ENCODE measurements at regions not wholly inside any gene's neighbourhood (a gene's known extent, or its start where the extent isn't known, plus 50 kb on each side); places are given as distances from the start of the nearest gene placed in this dataset.

DNA sequence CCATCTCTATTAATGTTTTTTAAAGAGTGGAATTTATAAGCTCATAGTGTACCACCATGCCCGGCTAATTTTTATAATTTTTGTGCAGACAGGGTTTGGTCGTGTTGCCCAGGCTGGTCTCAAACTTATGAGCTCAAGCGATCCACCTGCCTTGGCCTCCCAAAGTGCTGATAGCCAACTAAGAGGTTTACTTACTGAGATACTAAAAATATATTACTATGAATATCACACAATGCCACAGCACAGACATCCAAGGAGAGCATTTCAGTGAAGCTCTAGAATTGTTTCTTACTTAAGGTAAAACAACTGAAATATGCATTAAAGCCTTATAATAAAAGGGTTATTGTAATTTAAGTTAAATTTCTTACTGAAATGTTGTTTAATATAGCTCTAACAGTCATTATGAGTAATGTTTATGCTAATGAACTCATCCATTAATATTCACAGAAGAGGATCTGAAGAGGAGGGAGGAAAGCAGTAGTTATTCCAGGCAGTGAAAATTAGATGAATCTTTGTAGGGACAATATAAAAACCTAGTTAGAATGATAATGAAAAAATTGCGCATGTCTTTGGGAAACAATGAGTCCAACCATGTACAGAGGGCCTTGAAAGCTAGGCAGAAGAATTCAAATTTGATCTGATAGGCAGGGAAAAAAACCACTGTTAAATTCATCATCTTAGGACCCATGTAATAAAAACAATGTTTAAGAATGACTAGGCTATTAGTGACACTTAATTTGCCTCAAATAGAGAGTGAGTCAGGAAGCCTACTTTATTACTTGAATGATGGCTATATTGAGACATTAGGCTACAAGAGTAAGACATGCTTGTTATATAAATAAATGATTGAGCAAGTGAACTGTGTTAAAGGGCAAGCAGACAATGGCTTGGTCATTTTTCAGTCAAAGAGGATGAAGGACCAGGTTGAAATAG, 99.2 kb downstream of the SLC41A2 start:
- no peak overlapping the region for H3K4me3 ChIP-seq (replicated peaks; ENCODE audit: low read depth, low read length)
- TF ChIP-seq, protein P1, sequence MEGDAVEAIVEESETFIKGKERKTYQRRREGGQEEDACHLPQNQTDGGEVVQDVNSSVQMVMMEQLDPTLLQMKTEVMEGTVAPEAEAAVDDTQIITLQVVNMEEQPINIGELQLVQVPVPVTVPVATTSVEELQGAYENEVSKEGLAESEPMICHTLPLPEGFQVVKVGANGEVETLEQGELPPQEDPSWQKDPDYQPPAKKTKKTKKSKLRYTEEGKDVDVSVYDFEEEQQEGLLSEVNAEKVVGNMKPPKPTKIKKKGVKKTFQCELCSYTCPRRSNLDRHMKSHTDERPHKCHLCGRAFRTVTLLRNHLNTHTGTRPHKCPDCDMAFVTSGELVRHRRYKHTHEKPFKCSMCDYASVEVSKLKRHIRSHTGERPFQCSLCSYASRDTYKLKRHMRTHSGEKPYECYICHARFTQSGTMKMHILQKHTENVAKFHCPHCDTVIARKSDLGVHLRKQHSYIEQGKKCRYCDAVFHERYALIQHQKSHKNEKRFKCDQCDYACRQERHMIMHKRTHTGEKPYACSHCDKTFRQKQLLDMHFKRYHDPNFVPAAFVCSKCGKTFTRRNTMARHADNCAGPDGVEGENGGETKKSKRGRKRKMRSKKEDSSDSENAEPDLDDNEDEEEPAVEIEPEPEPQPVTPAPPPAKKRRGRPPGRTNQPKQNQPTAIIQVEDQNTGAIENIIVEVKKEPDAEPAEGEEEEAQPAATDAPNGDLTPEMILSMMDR (IDR thresholded peaks at IDR 0.05; ENCODE audit: low read length, missing control alignments), result no peak
- DNase-seq (ENCODE audit: low read depth), result no peak

DNA sequence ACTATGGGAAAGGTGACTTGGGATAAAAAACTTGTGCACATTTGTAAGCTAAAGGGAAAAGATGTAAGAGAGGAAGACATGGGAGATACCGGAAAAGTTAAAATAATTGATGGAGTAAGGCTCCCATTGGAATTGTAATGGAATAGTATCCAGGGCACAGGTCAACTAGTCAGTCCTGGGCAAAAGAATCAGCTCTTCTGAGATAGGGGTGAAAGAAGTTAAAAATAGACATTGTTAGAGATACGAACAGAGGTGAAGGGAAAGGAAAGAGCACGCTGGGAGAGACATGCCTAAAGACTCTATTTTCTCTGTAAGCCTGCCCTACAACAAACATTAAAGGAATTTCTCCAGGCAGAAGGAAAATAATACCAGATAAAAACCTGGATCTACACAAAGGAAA, 101.6 kb downstream of the SLC41A2 start:
- no peak for DNase-seq (ENCODE audit: low read depth)
- H3K4me3 ChIP-seq (replicated peaks; ENCODE audit: low read depth, low read length), result no peak overlapping the region
- TF ChIP-seq, protein P1 (IDR thresholded peaks at IDR 0.05; ENCODE audit: low read length, missing control alignments), result no peak

DNA sequence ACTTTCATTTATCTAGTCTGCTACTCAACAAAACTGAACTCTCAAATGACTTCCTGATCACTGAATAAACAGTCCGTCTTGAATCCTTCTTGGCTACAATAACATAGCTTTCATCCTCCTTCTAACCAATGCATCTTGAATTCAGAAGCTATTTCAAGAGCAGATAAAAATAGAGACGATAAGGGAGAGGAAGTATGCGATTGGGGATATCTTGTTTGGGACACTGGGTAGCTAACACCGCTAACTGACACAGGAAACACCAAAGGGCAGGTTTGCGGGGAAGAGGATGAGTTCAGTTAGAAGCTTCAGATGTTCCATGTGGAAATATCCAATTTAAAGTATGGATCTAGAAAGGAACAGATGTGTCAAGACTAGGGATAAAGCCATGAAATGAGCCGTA, 102.5 kb downstream of the SLC41A2 start:
- no peak overlapping the region for H3K4me3 ChIP-seq (replicated peaks; ENCODE audit: low read depth, low read length)
- no peak for DNase-seq (ENCODE audit: low read depth)
- TF ChIP-seq, protein P1 (IDR thresholded peaks at IDR 0.05; ENCODE audit: low read length, missing control alignments), result no peak

DNA sequence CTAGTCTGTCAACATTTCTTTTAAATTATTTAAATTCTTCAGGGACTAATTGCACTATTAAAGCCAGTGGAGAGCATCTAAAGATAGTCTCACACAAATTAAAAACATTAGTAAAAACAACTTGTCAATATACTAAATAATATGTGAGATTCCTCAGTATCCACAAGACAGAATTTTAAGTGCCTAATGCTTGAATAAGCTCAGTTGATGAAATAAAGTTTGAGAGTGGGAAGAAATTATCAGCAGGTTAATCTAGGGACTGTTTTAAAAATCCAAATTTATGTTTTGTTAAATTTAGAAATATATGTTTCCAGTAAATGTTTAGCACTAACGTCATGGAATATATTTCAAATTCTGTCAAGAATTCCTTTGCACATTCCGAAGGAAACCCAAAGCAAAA, 105.2 kb downstream of the SLC41A2 start:
- no peak overlapping the region for H3K4me3 ChIP-seq (replicated peaks; ENCODE audit: low read depth, low read length)
- no peak for DNase-seq (ENCODE audit: low read depth)
- TF ChIP-seq, protein P1 (IDR thresholded peaks at IDR 0.05; ENCODE audit: low read length, missing control alignments), result no peak

DNA sequence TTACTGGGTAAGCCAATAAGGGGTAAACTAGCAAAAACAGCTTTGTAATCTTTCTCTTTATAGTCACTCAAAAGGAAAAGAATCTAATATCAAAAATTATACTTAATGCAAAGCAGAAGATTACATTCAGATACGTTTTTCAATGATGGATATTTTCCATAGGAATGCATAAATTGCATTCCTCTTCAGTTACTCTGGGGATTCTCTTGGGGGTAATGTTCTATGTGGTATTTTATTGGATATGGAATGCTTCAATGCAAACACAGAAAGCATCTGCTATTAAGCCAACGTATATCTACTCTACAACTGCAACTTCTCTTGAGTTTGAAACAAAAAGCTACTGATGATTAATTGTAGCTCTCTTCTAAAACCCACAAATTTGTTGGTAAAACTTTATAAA, 106.0 kb downstream of the SLC41A2 start:
- H3K4me3 ChIP-seq (replicated peaks; ENCODE audit: low read depth, low read length), result no peak overlapping the region
- no peak for DNase-seq (ENCODE audit: low read depth)
- TF ChIP-seq, protein P1 (IDR thresholded peaks at IDR 0.05; ENCODE audit: low read length, missing control alignments), result no peak

DNA sequence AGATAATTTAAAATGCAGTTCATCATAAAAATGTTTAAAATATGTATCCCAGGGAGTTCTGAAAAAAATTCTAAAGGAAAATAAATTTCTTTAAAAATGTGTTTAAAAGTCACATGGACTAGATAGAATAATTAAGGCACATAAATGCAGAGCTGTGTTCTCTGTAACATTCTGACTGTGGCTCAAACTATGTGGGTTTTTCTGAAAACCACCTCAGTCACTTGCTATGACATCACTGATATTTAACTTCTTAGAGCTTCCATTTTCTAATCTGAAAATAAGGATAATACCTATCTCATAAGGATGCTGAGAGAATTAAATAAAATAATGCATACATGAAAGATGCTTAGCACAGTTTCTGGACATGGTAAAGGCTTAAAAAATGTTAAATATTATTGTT, 107.3 kb downstream of the SLC41A2 start:
- TF ChIP-seq, protein P1 (IDR thresholded peaks at IDR 0.05; ENCODE audit: low read length, missing control alignments), result no peak
- H3K4me3 ChIP-seq (replicated peaks; ENCODE audit: low read depth, low read length), result no peak overlapping the region
- no peak for DNase-seq (ENCODE audit: low read depth)

Data from fibroblast of pulmonary artery (primary cell).